ENCODE measurements at regions not wholly inside any gene's neighbourhood (a gene's known extent, or its start where the extent isn't known, plus 50 kb on each side); places are given as distances from the start of the nearest gene placed in this dataset.

DNA sequence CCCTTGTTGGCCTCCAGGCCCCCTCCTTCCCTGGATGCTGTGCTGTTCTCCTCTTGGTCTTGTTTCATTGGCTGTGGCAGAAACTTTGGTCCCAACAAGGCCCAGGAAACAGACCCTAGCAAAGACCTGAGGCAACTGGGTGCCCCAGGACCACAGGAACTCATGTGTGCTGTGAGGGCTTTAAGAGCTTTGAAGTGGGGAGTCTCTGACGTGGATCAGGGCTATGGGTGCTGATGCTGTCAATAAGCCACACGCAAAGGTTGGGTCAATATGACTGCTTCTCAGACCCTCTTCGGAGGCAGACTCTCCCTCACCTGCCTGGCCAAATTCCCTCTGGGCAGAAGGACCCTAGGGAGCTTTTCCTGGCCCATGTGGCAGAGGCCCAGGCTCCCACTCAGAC lies 91.5 kb upstream of the MLN start:
- DNase-seq, result no peak
- H3K27me3 Mint-ChIP-seq (ENCODE audit: unreplicated experiment), result peaks cover 100% of the 10 kb centered on the region
- no TSS peak for BruUV-seq (replicated peaks)
- TF ChIP-seq, protein P1, sequence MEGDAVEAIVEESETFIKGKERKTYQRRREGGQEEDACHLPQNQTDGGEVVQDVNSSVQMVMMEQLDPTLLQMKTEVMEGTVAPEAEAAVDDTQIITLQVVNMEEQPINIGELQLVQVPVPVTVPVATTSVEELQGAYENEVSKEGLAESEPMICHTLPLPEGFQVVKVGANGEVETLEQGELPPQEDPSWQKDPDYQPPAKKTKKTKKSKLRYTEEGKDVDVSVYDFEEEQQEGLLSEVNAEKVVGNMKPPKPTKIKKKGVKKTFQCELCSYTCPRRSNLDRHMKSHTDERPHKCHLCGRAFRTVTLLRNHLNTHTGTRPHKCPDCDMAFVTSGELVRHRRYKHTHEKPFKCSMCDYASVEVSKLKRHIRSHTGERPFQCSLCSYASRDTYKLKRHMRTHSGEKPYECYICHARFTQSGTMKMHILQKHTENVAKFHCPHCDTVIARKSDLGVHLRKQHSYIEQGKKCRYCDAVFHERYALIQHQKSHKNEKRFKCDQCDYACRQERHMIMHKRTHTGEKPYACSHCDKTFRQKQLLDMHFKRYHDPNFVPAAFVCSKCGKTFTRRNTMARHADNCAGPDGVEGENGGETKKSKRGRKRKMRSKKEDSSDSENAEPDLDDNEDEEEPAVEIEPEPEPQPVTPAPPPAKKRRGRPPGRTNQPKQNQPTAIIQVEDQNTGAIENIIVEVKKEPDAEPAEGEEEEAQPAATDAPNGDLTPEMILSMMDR (IDR thresholded peaks at IDR 0.05; ENCODE audit: unreplicated experiment), result no peak
- H3K4me1 Mint-ChIP-seq (ENCODE audit: low read depth, unreplicated experiment), result no peaks in the 10 kb centered on the region
- no peaks in the 10 kb centered on the region for H3K36me3 Mint-ChIP-seq (ENCODE audit: insufficient read depth, unreplicated experiment)
- H3K4me3 Mint-ChIP-seq (ENCODE audit: low read depth, unreplicated experiment), result no peak overlapping the region
- H3K27ac Mint-ChIP-seq (ENCODE audit: unreplicated experiment), result no peak overlapping the region
- no peaks in the 10 kb centered on the region for H3K9me3 Mint-ChIP-seq (ENCODE audit: low read depth, unreplicated experiment)
- intact Hi-C loops (cut with micrococcal nuclease; ENCODE audit: unreplicated experiment), result no loop called here
- CTCF ChIA-PET, result no interaction called here

DNA sequence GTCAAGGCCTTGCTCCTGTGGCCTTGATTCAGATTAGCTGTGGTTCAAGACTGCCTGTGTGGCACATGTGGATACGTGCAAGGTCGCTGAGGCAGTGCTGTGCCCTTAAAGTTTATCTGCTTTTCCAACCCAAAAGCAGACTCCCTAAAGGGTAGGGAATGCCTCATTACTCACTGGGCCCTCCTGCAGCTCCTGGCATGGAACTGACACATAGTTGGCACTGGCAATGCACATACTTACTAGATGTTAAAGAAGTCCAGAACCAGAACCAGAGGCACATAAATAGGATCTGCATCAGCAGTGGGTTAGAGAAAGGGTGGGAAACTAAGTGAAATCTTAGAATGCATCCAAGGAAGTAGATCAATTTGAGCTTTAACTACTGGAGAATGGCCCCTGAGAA lies 90.6 kb upstream of the MLN start:
- CTCF ChIA-PET, result no interaction called here
- no TSS peak for BruUV-seq (replicated peaks)
- no peak for DNase-seq
- Mint-ChIP-seq H3K27ac (ENCODE audit: unreplicated experiment) (no peak overlapping the region), H3K4me1 (ENCODE audit: low read depth, unreplicated experiment) (no peaks in the 10 kb centered on the region), H3K9me3 (ENCODE audit: low read depth, unreplicated experiment) (no peaks in the 10 kb centered on the region), H3K36me3 (ENCODE audit: insufficient read depth, unreplicated experiment) (no peaks in the 10 kb centered on the region), H3K4me3 (ENCODE audit: low read depth, unreplicated experiment) (no peak overlapping the region), H3K27me3 (ENCODE audit: unreplicated experiment) (peaks cover 100% of the 10 kb centered on the region)
- intact Hi-C loops (cut with micrococcal nuclease; ENCODE audit: unreplicated experiment), result no loop called here
- TF ChIP-seq, protein P1 (IDR thresholded peaks at IDR 0.05; ENCODE audit: unreplicated experiment), result no peak

DNA sequence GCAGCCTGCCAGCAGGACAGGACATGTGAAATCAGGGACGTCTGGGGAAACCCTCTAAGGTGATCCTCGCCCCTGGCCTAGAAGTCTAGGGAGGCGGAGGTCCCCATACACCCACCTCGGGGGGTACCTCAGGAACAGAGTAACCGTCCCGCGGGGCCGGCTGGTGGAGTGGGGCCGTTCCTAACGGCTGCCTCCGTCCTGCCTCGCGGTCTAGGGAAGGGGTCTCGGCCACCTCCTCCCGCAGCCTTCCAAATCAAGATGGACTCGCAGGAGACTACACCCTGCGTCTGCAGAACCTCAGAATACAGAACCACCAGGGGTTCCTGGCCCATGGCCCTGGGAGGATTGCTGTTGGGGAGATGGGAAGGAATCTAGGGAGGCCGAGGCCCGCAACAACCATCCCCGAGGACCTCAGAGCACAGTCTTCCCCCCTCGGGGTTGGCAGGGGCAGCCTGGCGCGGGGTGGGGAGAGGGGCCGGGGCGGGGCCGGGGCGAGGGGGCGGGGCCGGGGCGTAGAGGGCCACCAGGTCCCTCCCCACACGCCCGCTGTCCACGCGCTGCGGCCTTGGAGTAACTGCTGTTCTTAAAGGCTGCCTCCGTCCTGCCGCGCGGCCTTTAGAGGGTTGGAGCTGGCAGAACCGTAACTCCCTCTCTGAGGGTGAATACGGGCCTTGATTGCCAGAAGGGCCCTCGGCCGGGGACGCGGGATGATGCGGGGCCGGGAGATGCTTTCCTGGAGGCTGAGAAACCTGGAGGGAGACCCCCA lies 89.0 kb upstream of the MLN start:
- TF ChIP-seq, protein P1 (IDR thresholded peaks at IDR 0.05; ENCODE audit: unreplicated experiment), result no peak
- CTCF ChIA-PET, result no interaction called here
- H3K9me3 Mint-ChIP-seq (ENCODE audit: low read depth, unreplicated experiment), result no peaks in the 10 kb centered on the region
- no peak overlapping the region for H3K27ac Mint-ChIP-seq (ENCODE audit: unreplicated experiment)
- no peak overlapping the region for H3K4me3 Mint-ChIP-seq (ENCODE audit: low read depth, unreplicated experiment)
- H3K36me3 Mint-ChIP-seq (ENCODE audit: insufficient read depth, unreplicated experiment), result no peaks in the 10 kb centered on the region
- H3K4me1 Mint-ChIP-seq (ENCODE audit: low read depth, unreplicated experiment), result no peaks in the 10 kb centered on the region
- no peak for DNase-seq
- H3K27me3 Mint-ChIP-seq (ENCODE audit: unreplicated experiment), result peaks cover 100% of the 10 kb centered on the region
- no TSS peak for BruUV-seq (replicated peaks)
- intact Hi-C loops (cut with micrococcal nuclease; ENCODE audit: unreplicated experiment), result no loop called here

- Mint-ChIP-seq H3K36me3 (ENCODE audit: insufficient read depth, unreplicated experiment) (no peaks in the 10 kb centered on the region), H3K4me1 (ENCODE audit: low read depth, unreplicated experiment) (peaks cover 9% of the 10 kb centered on the region), H3K4me3 (ENCODE audit: low read depth, unreplicated experiment) (no peak overlapping the region), H3K27ac (ENCODE audit: unreplicated experiment) (no peak overlapping the region), H3K9me3 (ENCODE audit: low read depth, unreplicated experiment) (no peaks in the 10 kb centered on the region), H3K27me3 (ENCODE audit: unreplicated experiment) (peaks cover 95% of the 10 kb centered on the region)
- BruUV-seq (replicated peaks), result no TSS peak
- DNase-seq, result no peak
- CTCF ChIA-PET, result no interaction called here
- intact Hi-C loops (cut with micrococcal nuclease; ENCODE audit: unreplicated experiment), result no loop called here
- TF ChIP-seq, protein P1 (IDR thresholded peaks at IDR 0.05; ENCODE audit: unreplicated experiment), result no peak
Measured at GRCh38 chr6:33888664-33889200, 84.9 kb upstream of the MLN start.

Measured in Calu3 (cell line).